ENCODE measurements at regions not wholly inside any gene's neighbourhood (a gene's known extent, or its start where the extent isn't known, plus 50 kb on each side); places are given as distances from the start of the nearest gene placed in this dataset.

DNA sequence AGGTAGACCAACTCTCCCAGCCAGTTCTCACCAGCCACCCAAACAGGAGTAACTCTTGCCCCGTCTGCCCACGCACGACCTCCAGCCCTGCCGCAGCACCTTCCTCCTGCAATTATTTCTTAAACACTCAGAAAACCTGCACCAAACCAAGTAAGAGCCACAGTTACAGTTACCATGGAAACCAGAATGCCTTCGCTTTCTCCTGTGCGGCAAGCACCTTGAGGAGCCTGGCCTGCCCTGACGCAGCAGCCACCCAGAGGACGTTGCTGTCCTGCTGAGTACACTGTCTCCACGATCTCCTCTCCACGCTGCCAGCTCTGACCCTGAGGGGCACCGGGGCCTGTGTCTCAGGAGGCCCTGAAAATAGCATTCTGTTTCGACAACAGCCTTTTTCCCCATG lies 94.3 kb upstream of the SMIM21 start:
- DNase-seq = no peak

DNA sequence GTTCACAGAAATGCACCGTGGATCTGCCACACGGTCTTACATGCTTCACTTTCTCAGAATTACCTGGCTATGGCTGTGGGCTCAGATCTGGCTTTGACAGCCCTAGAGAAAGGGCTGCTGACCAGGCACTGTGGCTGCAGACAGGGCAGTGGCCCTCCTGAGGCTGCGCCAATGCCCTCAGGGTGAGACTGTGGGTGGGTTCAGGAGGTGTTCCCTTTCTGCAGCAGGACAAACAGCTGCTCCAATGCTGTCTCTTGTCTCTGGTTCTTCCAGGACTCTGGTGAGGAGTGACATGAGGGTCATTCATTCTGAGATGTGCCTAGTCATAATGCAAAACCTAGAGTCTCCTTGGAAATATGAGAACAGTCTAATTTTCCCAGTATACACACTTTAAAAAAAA lies 90.5 kb upstream of the SMIM21 start:
- no peak for DNase-seq

DNA sequence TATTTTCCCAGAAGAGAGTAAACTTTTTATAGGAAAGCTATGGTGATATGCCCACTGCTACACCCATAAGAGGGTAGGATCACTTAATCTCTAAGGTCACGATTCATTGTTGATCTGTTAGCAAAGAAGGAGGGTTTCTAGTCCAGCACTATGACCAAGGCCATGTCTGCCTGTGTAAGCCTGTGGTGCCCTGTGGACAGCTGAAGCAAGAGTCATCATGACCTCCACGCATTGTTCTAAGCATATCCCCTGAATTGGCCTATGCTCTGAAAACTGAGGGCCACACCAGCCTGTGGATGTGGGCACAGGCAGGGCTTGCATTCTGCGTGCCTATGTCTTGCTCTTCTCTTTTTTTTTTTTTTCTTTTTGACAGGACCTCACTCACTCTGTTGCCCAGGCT lies 89.8 kb upstream of the SMIM21 start:
- no peak for DNase-seq

DNA sequence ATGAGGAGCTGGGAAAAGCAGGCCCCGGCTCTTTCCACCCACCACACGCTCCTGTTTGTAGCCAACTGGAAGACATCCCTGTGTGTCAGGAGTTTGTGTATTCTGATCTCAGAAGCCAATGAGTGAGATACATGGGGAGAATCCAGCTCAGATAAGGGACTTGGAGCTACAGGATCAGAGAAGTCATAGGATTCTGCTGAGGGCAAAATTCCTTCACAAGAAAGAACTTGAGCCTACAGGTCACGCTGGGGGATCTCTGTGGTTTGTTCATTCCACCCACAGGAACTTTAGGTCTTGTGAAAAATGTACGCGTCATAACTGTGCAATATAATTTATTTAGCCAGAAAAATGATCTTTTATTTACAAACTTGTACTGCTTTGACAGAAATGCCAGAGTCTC lies 80.1 kb upstream of the SMIM21 start:
- DNase-seq = no peak

DNA sequence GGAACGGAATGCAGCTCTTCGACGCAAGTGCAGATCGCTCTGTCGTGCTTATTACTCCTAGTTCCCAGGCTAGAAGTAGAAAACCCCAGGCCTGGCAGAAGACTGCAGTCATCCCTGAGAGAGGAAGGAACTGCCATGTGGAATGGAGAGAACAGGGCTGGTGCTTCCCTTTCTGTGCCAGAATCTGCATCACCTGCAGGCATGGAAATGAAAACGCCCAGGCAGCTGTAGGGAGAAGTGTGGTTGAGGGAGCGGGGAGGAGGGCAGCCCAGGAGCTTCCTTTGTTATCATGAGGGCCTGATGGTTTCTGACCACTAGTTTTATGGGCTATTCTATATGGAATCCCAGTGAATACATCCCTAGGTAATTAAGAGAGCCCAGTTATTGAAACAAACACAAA lies 79.4 kb upstream of the SMIM21 start:
- DNase-seq = no peak

DNA sequence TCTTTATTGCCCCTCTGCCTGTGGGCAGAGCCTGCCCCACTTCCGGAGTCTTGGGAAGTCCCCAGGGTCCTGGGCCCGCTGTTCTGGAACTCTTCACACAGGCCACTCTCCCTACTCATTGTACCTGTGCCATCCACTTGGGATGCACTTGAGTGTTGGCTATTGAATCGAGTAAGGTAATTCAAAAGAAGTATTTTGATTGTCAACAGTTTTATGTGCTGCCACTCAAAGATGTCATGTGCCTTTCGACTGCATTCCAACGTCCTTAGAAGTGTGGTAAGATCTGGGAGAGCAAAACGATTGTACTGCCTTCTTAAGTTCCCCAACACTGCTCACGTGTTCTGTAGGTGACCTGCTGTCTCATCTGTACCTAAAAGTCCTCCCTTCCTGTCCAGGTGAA lies 77.0 kb upstream of the SMIM21 start:
- DNase-seq = no peak

DNA sequence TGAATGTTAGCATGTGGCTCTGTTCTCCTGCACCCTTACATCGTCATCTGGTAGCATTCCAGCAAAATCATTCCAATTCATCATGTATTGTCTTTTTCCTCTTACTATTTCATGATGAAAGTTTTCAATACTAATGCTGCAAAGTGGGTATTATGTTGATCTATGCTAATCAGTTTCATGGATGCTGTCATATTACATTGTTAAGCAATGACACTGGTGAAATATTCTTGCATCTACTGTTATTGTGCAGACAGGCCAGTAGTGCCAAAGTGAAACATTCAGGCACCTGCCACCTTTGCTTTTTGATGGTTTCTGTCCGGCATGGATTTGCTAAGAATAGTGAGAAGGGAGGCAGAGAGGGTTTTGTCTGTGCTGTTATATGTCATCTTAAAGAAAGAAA lies 76.1 kb upstream of the SMIM21 start:
- DNase-seq = no peak

DNA sequence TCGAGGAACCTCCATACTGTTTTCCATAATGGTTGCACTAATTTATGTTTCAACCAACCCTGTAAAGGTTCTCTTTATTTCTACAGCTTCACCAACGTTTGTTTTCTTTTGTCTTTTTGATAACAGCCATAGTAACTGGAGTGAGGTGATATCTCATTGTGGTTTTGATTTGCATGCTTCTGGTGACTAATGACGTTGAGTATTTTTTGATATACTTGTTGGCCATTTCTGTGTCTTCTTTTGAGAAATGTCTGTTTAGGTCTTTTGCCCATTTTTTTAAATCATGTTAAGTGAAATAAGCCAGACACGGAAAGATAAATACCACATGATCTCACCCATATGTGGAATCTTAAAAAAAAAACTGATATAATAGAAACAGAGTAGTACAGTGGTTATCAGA lies 74.8 kb upstream of the SMIM21 start:
- DNase-seq = no peak

DNA sequence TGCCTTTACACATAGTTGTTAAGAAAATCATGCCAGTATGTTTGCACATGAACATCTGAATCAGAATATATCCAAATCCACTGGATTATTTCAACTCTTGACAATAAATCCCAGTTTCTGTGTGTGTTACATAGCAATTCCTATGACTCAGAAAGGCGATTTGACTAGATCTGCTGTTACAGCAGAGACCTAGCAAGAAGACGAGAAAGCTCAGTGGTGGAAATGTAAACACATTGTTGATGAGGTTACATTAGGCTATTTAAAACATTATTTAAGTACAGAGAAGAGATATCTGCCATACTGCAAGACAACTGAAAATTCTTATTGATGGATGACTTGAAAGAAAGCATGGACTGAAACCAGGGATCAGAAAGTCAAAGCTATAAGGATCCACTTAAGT lies 73.0 kb upstream of the SMIM21 start:
- no peak for DNase-seq

DNA sequence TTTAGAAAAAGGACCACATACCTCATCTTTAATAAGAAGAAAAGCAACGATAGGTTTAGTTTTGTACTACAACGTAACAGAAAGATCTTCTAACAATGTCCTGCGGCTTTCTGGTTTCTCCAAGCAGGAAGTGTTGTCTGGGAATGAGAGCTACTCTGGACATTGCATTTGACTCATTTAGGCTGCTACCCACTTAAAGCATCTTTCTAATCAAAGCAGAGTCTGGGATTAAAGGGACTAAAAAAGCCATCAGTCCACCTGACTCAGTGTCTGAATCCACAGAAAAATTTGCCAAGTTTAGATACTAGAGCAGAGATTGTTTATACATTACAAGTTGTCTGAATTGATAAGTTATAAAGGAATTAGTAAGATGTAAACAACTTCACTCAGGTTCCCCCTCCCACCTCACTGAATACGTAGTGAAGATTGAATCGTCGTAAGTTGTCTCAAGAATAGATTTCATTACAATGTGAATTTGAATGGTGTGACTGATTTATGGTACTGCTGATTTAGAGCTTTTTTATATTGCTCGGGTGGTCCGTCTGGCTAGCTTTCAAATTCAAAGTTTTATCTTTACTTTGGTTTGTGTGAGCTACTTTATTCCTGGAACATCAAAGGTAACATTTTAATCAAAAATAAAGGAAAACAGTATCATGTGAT lies 70.2 kb upstream of the SMIM21 start:
- DNase-seq = no peak

DNA sequence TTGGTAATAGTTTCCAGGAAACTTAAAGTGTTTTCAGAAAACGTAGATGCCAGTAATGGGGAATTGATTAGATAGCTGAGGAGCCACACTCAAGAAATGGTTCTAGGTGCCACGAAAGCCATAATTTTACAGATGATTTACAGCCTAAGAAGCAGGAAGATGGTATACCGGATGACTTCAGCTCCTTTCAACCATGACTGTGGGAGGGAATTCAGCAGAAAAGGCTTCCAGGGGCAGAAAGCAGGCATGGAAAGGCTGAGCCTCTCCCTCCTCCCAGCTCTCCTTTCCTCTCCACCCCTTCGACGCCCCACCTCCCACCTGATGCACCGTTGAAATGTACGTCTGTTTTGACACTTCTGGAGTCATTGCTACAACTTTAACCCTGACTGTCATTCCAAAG lies 68.6 kb upstream of the SMIM21 start:
- DNase-seq = no peak

DNA sequence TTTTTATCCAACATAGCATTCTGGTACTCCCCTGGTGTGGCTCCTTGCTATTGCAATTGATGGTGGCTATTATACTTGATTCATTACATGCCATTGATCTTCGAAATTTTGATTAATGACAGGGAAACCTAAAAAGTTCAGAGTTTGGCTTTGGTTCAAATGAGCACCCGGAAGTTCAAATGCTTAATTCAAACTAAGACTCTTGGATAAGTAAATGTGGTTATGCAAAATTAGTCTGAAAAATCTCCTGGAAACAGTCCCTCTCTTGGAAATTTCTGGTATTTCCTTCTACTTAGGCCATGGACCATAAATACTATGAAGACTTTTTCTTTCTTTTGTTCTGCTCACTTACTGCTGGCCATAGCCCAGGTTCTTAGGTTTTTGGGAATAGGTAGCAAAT lies 65.3 kb upstream of the SMIM21 start:
- DNase-seq = no peak

DNA sequence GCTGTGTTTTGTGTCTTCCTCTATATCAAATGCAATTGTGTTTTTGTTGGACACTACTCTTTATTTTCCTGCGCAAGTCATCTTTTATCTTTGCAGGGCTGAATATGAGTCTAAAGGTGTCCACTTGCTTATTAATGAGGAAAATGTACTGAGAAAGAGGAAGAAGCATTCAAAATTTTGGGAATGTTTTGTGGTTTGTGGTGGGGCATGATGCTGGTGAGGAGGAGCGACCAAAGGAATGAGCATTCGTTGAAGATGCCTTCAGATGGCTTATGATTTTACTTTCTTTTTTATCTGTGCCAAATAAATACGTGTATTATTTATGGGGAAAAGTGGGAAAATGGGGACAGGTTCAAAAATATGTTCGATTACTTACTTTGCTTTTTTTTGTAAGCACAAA lies 63.9 kb upstream of the SMIM21 start:
- no peak for DNase-seq

DNA sequence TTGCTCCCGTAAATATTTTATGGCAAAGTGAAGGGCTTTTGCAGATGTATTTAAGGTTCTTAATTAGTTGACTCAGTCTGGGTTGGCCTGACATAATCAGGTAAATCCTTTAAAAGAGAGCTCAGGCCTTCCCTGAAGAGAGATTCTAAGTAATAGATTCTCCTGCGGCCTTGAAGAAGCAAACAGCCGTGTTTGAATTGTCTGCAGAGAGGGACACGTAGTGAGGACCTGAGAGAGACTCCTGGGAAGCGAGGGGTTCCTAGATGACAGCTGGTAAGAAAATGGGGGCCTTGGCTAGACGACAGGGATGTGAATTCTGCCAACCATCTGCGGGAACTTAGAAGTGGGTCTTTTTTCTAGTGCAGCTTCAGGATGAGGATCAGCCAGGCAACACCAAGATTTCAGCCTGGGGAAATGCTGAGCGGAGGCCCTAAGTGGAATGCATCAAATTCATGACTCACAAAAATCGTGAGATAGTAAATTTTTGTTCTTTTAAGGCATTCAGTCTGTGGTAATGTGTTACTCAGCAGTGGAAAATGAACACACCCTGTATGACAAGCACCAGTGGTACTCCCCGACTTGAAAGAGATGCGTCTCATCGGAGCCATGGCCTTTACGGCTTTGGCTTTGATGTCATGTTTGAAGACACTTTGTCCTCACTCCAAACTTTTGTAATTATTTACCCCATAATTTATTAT lies 62.1 kb upstream of the SMIM21 start:
- no peak for DNase-seq

DNA sequence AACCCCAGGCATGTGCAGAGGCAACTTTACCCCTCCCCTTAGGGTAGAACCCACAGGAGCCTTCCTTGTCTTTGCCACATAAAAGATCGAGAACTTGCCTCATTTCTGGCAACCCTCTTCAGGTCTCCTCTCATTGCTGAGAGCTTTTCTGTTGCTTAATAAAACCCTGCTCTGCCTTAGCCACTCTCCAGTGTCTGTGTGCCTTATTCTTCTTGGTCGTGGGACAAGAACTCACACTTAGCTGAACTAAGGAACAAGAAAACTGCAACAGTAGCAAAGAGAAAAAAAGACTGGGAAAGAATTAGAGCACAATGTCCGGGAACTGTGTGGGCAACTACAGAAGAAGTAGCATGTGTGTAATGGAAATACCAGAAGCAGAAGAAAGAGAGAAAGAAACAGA lies 56.2 kb upstream of the SMIM21 start:
- DNase-seq = no peak

DNA sequence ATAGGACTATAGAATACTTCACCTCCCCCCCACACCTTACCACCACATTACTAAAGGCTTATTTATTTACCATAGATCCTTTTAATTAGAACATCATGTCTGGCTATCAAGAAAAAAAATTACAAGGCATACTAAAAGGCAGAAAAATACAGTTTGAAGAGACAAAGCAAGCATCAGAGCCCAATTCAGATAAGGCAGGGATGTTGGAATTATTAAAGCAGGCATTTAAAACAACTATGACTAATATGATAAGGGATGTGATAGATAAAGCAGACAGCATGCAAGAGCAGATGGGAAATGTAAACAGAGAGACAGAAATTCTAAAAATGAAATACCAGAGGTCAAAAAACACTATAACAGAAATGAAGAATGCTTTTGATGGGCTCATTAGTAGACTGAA lies 55.4 kb upstream of the SMIM21 start:
- DNase-seq = no peak

DNA sequence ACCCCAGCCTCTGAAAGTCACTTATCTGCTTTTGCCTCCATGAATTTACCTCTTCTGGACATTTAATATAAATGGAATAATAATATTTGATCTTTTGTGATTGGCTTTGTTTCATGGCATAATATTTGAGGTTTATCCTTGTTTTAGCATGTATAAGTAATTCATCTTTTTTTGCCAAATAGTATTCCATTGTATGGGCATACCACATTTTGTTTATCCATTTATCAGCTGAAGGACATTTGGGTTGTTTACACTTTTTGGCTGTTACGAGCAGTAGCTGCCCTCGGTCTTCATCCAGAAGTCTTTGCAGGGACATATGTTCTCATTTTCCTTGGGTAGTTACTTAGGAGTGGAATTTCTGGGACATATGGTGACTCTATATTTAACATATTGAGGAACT lies 53.0 kb upstream of the SMIM21 start:
- no peak for DNase-seq

DNA sequence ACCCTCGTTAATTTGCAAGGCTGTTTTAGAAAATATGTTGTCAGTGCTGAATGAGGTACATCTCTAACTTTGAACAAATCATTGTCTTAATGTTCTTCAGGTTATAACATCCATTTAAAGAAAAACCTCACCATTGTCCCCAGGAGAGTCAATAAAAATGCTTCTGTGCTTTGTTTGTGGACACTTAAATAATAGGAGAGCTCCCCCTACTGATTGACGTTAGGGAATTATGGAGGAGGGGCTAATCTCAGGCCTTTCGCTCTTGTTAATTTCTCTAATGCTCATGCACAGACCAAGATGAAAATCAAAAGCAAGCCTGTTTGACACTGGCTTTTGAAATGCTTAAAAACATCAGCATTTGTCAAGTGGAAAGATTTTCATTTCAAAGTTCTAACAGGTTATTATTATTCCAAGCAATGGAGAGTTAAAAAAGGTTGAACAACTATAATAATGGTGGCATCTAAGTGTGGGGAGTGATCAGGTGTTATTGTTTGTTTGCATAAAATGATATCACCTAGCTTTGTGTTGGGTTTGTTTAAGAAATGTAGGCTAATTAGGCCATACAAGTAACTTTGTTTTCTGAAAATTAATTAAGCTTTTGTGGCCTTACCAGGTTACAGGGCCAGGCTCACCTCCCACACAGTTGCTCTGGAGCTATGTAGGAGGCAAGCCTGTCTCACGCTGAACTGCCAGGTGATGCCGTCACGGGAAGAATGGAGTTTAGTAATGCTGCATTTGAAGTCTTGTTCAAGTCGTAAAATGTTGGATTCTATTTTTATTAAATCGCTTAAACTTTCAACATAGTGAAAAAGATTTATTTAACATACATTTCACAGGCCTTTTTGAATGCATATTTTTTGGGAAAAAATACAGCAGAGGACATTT lies 51.7 kb upstream of the SMIM21 start:
- peak; percentile 86 for DNase-seq

DNA sequence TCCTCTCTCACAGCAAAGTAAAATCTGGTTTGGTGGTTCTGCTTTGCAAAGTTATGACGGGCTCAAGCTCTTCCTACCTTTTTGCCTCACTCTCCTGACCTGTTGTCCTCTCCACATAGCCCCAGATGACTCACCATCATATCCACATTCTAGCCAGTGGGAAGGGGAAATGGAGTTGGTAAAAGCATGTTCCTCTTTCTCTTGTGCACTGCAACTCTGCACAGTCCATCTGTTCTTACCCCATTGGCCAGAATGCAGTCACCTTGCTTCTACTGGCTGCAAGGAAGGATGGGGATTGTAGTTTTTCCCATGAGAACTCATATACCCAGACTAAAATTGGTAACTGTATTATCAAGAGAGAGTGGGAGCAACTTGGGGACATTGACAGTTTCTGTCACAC lies 50.4 kb upstream of the SMIM21 start:
- DNase-seq = no peak

Data from COR-L47 (cell line).